Keratinocyte (primary cell): ENCODE measurements at regions not wholly inside any gene's neighbourhood (a gene's known extent, or its start where the extent isn't known, plus 50 kb on each side); places are given as distances from the start of the nearest gene placed in this dataset.
"Not testable (repeated sequence)": the region's sequence is repeated elsewhere in the genome, so short reads cannot be mapped to it uniquely, and the experiment has no call there.

Source experiments
- DNase-seq: peaks from one replicate; pipeline ENCODE4 v3.0.0-alpha.2; 2011; ENCODE audit warnings: low read depth, missing footprints, low spot score
- FAIRE-seq: peaks from 2 replicates; lab custom pipeline; 2011; peaks lifted over from hg19 to GRCh38; lab: Jason Lieb, UNC
- H2AFZ ChIP-seq: 2 replicates; pipeline ENCODE4 v1.6.0; 2012; ENCODE audit warnings: low read length, control low read depth, inconsistent platforms; ENCODE audit not compliant: control insufficient read depth
- H3K27ac ChIP-seq: 2 replicates; pipeline ENCODE4 v1.5.1; 2011; ENCODE audit warnings: low read length; ENCODE audit not compliant: control insufficient read depth, insufficient read depth
- H3K27me3 ChIP-seq: 3 replicates; pipeline ENCODE4 v1.6.0; 2011; ENCODE audit warnings: low read length; ENCODE audit not compliant: control insufficient read depth, insufficient read depth; ENCODE audit errors: extremely low read depth
- H3K36me3 ChIP-seq, 2 experiments: 2 replicates in 1 of 2; 3 replicates in 1 of 2; pipeline ENCODE4 v1.5.1; 2011; ENCODE audit warnings: low read length in 2 of 2, mild to moderate bottlenecking in 1 of 2; ENCODE audit not compliant: control insufficient read depth in 2 of 2, insufficient read depth in 2 of 2; ENCODE audit errors: extremely low read depth in 1 of 2
- H3K4me1 ChIP-seq: 3 replicates; pipeline ENCODE4 v1.5.1; 2011; ENCODE audit warnings: low read length; ENCODE audit not compliant: control insufficient read depth, insufficient read depth; ENCODE audit errors: extremely low read depth
- H3K4me2 ChIP-seq: 3 replicates; pipeline ENCODE4 v1.6.0; 2011; ENCODE audit warnings: low read depth, low read length; ENCODE audit not compliant: control insufficient read depth, insufficient read depth; ENCODE audit errors: extremely low read depth
- H3K4me3 ChIP-seq, 3 experiments: fragments of 200-600 bp in 1 of 3; sonication (generic) in 1 of 3; 2 replicates in 2 of 3; 3 replicates in 1 of 3; pipeline ENCODE4 v1.5.1; 2011 to 2016; ENCODE audit warnings: low read length in 3 of 3, mild to moderate bottlenecking in 3 of 3, control low read depth in 2 of 3, inconsistent platforms in 1 of 3, low read depth in 1 of 3, mixed read lengths in 1 of 3, mixed run types in 1 of 3, moderate library complexity in 1 of 3; ENCODE audit not compliant: control insufficient read depth in 2 of 3, insufficient read depth in 2 of 3; ENCODE audit errors: extremely low read depth in 1 of 3
- H3K79me2 ChIP-seq: 2 replicates; pipeline ENCODE4 v1.6.0; 2012; ENCODE audit warnings: low read length; ENCODE audit not compliant: control insufficient read depth, insufficient read depth
- H3K9ac ChIP-seq: 3 replicates; pipeline ENCODE4 v1.6.0; 2011; ENCODE audit warnings: low read length; ENCODE audit not compliant: control insufficient read depth, insufficient read depth; ENCODE audit errors: extremely low read depth
- H3K9me1 ChIP-seq: 3 replicates; pipeline ENCODE4 v1.6.0; 2011; ENCODE audit warnings: low read length; ENCODE audit not compliant: control insufficient read depth, insufficient read depth; ENCODE audit errors: extremely low read depth
- H3K9me3 ChIP-seq: 2 replicates; pipeline ENCODE4 v1.5.1; 2012; ENCODE audit warnings: low read depth, low read length; ENCODE audit not compliant: control insufficient read depth
- H4K20me1 ChIP-seq: 3 replicates; pipeline ENCODE4 v1.6.0; 2011; ENCODE audit warnings: low read length; ENCODE audit not compliant: control insufficient read depth, insufficient read depth; ENCODE audit errors: extremely low read depth
- EZH2 ChIP-seq: IDR thresholded peaks from one replicate; pipeline ENCODE4 v1.6.1; 2012; ENCODE audit warnings: inconsistent platforms, mild to moderate bottlenecking, low read length, moderate library complexity
- dilution Hi-C: fragments of 300-500 bp; cut with MboI; formaldehyde crosslinking; loops from one replicate; pipeline ENCODE4 v1.7.0; 2020; ENCODE audit warnings: low sequenced_read_pairs; ENCODE audit not compliant: extremely low pct_ligation_motif_present
- TF ChIP-seq, protein P1 (sequence below), 3 experiments: IDR thresholded peaks in 1 of 3; conservative IDR thresholded peaks in 1 of 3; optimal IDR thresholded peaks in 1 of 3; 2 replicates in 2 of 3; 3 replicates in 1 of 3; pipeline versions ENCODE3 to v1.5.1; 2011; ENCODE audit warnings: low read length in 3 of 3, mild to moderate bottlenecking in 3 of 3, moderate library complexity in 2 of 3, control low read depth in 1 of 3, inconsistent platforms in 1 of 3; ENCODE audit not compliant: insufficient read depth in 2 of 3; ENCODE audit errors: extremely low read depth in 1 of 3

DNA sequence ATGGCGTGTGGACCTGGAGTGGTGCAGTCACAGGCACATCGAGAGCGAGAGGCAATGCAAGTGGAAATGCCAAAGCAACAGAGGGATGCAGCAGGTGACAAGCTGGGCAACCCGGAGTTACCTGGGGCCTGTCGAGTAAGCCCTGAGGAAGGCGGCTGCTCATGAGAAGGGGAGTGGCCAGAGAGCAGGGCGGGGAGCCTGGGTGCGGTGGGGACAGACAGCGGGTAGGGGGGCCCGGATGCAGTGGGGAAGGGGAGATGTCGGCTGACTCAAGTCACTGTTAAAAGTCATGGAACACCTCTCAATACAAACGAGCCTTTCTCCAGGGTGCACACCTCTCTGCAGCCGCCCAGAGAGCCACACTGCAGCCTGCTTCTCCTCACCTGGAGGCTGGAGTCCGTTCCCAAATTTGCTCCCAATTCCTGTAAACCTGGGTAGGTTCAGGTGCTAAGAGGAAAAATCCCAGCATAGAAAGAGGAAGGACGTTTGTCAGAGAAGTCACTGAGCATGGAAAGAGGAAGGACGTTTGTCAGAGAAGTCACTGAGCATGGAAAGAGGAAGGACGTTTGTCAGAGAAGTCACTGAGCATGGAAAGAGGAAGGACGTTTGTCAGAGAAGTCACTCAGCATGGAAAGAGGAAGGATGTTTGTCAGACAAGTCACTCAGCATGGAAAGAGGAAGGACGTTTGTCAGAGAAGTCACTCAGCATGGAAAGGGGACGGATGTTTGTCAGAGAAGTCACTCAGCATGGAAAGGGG is 71.7 kb upstream of the TWIST2 start:
- H3K9me3 ChIP-seq = peaks cover 12% of the 10 kb centered on the region
- H3K79me2 ChIP-seq = no peaks in the 10 kb centered on the region
- H3K4me1 ChIP-seq = no peaks in the 10 kb centered on the region
- H3K27me3 ChIP-seq = peaks cover 3% of the 10 kb centered on the region
- no peak overlapping the region for H3K4me3 ChIP-seq
- no peak for DNase-seq
- H3K9ac ChIP-seq = no peak overlapping the region
- H3K4me2 ChIP-seq = no peak overlapping the region
- H3K36me3 ChIP-seq = no peaks in the 10 kb centered on the region
- H4K20me1 ChIP-seq = no peaks in the 10 kb centered on the region
- no peak overlapping the region for H2AFZ ChIP-seq
- H3K9me1 ChIP-seq = no peaks in the 10 kb centered on the region
- TF ChIP-seq, protein P1, sequence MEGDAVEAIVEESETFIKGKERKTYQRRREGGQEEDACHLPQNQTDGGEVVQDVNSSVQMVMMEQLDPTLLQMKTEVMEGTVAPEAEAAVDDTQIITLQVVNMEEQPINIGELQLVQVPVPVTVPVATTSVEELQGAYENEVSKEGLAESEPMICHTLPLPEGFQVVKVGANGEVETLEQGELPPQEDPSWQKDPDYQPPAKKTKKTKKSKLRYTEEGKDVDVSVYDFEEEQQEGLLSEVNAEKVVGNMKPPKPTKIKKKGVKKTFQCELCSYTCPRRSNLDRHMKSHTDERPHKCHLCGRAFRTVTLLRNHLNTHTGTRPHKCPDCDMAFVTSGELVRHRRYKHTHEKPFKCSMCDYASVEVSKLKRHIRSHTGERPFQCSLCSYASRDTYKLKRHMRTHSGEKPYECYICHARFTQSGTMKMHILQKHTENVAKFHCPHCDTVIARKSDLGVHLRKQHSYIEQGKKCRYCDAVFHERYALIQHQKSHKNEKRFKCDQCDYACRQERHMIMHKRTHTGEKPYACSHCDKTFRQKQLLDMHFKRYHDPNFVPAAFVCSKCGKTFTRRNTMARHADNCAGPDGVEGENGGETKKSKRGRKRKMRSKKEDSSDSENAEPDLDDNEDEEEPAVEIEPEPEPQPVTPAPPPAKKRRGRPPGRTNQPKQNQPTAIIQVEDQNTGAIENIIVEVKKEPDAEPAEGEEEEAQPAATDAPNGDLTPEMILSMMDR (optimal IDR thresholded peaks at IDR 0.05 in 1 of 3, IDR thresholded peaks at IDR 0.05 in 1 of 3, conservative IDR thresholded peaks at IDR 0.05 in 1 of 3; ENCODE audit: extremely low read depth in 1 of 3, insufficient read depth in 2 of 3, low read length in 3 of 3) = no peak
- no peak for TF ChIP-seq EZH2
- no peak for FAIRE-seq
- dilution Hi-C loops = no loop called here
- H3K27ac ChIP-seq = no peak overlapping the region

DNA sequence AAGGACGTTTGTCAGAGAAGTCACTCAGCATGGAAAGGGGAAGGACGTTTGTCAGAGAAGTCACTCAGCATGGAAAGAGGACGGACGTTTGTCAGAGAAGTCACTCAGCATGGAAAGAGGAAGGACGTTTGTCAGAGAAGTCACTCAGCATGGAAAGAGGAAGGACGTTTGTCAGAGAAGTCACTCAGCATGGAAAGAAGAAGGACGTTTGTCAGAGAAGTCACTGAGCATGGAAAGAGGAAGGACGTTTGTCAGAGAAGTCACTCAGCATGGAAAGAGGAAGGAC is 71.2 kb upstream of the TWIST2 start:
- H3K4me1 ChIP-seq, H3K4me3 ChIP-seq, FAIRE-seq, H3K27ac ChIP-seq, H4K20me1 ChIP-seq, dilution Hi-C loops, H3K9me1 ChIP-seq, H3K9ac ChIP-seq, H3K79me2 ChIP-seq, H3K4me2 ChIP-seq, H3K36me3 ChIP-seq, H2AFZ ChIP-seq, H3K27me3 ChIP-seq, DNase-seq: not testable (repeated sequence)
- peaks cover 12% of the 10 kb centered on the region for H3K9me3 ChIP-seq
